C4-2B (cell line): ENCODE measurements at regions not wholly inside any gene's neighbourhood (a gene's known extent, or its start where the extent isn't known, plus 50 kb on each side); places are given as distances from the start of the nearest gene placed in this dataset.
"Not testable (repeated sequence)": the region's sequence is repeated elsewhere in the genome, so short reads cannot be mapped to it uniquely, and the experiment has no call there.

ENCODE experiments used
- ZFX ChIP-seq: fragments of 450-650 bp; IDR thresholded peaks from 2 replicates; pipeline ENCODE4 v1.6.1; 2017
- TF ChIP-seq, protein P1 (sequence below): fragments of 450-650 bp; conservative IDR thresholded peaks from 2 replicates; pipeline ENCODE4 v1.5.1; 2017; ENCODE audit warnings: mild to moderate bottlenecking

DNA sequence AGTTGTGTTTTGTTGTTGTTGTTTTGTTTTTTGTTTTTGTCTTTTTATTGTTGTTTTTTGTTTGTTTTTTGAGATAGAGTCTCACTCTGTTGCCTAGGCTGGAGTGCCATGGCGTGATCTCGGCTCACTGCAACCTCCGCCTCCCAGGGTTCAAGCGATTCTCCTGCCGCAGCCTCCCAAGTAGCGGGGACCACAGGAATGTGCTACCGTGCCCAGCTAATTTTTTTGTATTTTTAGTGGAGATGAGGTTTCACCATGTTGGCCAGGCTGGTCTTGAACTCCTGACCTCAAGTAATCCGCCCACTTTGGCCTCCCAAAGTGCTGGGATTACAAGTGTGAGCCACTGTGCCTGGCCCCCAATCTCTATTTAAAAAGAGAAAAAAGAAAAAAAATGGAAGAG is 109.0 kb upstream of the DAPK1 start:
- TF ChIP-seq, protein P1, sequence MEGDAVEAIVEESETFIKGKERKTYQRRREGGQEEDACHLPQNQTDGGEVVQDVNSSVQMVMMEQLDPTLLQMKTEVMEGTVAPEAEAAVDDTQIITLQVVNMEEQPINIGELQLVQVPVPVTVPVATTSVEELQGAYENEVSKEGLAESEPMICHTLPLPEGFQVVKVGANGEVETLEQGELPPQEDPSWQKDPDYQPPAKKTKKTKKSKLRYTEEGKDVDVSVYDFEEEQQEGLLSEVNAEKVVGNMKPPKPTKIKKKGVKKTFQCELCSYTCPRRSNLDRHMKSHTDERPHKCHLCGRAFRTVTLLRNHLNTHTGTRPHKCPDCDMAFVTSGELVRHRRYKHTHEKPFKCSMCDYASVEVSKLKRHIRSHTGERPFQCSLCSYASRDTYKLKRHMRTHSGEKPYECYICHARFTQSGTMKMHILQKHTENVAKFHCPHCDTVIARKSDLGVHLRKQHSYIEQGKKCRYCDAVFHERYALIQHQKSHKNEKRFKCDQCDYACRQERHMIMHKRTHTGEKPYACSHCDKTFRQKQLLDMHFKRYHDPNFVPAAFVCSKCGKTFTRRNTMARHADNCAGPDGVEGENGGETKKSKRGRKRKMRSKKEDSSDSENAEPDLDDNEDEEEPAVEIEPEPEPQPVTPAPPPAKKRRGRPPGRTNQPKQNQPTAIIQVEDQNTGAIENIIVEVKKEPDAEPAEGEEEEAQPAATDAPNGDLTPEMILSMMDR = not testable (repeated sequence)
- TF ChIP-seq ZFX = not testable (repeated sequence)
